ENCODE measurements at regions not wholly inside any gene's neighbourhood (a gene's known extent, or its start where the extent isn't known, plus 50 kb on each side); places are given as distances from the start of the nearest gene placed in this dataset.

GRCh38 chr7:32253299-32253698 lies 183.1 kb upstream of the PDE1C start:
- DNase-seq (no peak), ATAC-seq (peak in 4 of 8 donors; percentile 34 to 60 (median 44))
- no peak for TF ChIP-seq CTCF (IDR thresholded peaks at IDR 0.05)
- WGBS, 2 donors = 68 to 78% methylated on average over 3 of the region's 3 CpGs
- Histone ChIP-seq H3K27ac (peak overlapping the region in 4 of 10 donors; percentile 21 to 60 (median 38)), H3K4me1 (peaks cover 0 to 52% (median 14%) of the 10 kb centered on the region in 9 donors), H3K27me3 (peaks cover 0 to 10% (median 0%) of the 10 kb centered on the region in 7 donors), H3K36me3 (no peaks in the 10 kb centered on the region), H3K9me3 (no peaks in the 10 kb centered on the region), H3K4me3 (no peak overlapping the region)
- intact Hi-C loops (cut with DNase I) = no loop called here

- Histone ChIP-seq H3K9me3 (no peaks in the 10 kb centered on the region), H3K4me3 (no peak overlapping the region), H3K27me3 (peaks cover 0 to 10% (median 0%) of the 10 kb centered on the region in 7 donors), H3K27ac (no peak overlapping the region), H3K36me3 (no peaks in the 10 kb centered on the region), H3K4me1 (peaks cover 0 to 55% (median 14%) of the 10 kb centered on the region in 9 donors)
- TF ChIP-seq CTCF (IDR thresholded peaks at IDR 0.05) = no peak
- no peak for DNase-seq
- ATAC-seq = no peak
- intact Hi-C loops (cut with DNase I) = no loop called here
Measured at GRCh38 chr7:32251659-32252058, 181.5 kb upstream of the PDE1C start.

GRCh38 chr7:32250471-32251260 lies 180.5 kb upstream of the PDE1C start:
- Histone ChIP-seq H3K36me3 (no peaks in the 10 kb centered on the region), H3K27ac (no peak overlapping the region), H3K9me3 (no peaks in the 10 kb centered on the region), H3K27me3 (peaks cover 0 to 10% (median 0%) of the 10 kb centered on the region in 7 donors), H3K4me1 (peaks cover 0 to 51% (median 14%) of the 10 kb centered on the region in 9 donors), H3K4me3 (no peak overlapping the region)
- intact Hi-C loops (cut with DNase I) = no loop called here
- TF ChIP-seq CTCF (IDR thresholded peaks at IDR 0.05) = no peak
- no peak for DNase-seq
- no peak for ATAC-seq
- WGBS, 2 donors = 75 to 77% methylated on average over 18 of the region's 18 CpGs

- no peak for ATAC-seq
- TF ChIP-seq CTCF (IDR thresholded peaks at IDR 0.05) = no peak
- WGBS, 2 donors = 70 to 72% methylated on average over 2 of the region's 2 CpGs
- Histone ChIP-seq H3K4me1 (peaks cover 0 to 45% (median 8%) of the 10 kb centered on the region in 9 donors), H3K27ac (no peak overlapping the region), H3K36me3 (no peaks in the 10 kb centered on the region), H3K4me3 (no peak overlapping the region), H3K27me3 (peaks cover 0 to 10% (median 0%) of the 10 kb centered on the region in 7 donors), H3K9me3 (no peaks in the 10 kb centered on the region)
- no peak for DNase-seq
- intact Hi-C loops (cut with DNase I) = no loop called here
Measured at GRCh38 chr7:32250003-32250402, 179.8 kb upstream of the PDE1C start.
